ENCODE measurements at regions not wholly inside any gene's neighbourhood (a gene's known extent, or its start where the extent isn't known, plus 50 kb on each side); places are given as distances from the start of the nearest gene placed in this dataset.
A peak's percentile ranks its signal among the peaks of the same experiment; 100 is the strongest.

DNA sequence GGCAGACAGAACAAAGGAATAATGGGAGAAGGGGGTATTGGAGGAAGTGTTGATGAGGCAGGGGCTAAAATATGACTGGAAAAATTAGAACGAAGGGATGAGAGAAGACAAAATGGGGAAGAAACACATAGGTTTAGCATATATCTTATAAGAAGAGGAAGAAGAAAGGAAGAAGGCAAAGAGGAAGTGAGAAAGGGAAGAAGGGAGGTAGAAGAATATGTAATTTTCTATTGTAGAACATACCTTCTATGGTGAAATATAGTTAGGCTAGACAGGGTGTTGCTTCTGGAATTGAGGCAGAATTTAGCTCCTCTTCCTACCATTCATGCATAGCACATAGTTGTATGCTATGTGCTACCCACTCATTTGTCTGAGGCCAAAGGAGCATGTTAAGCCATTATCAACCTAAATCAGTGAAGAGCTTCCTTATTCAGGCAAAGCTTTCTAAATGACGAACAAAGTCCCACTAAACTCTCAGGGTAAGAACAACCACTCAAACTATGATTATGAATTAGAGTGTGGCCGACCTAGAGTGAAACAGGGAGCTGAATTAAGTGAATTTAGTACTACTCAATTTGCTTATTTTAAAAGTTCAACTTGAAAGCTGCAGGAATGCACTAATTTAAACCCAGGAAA lies 180.9 kb upstream of the GALNT5 start:
- DNase-seq = no peak

DNA sequence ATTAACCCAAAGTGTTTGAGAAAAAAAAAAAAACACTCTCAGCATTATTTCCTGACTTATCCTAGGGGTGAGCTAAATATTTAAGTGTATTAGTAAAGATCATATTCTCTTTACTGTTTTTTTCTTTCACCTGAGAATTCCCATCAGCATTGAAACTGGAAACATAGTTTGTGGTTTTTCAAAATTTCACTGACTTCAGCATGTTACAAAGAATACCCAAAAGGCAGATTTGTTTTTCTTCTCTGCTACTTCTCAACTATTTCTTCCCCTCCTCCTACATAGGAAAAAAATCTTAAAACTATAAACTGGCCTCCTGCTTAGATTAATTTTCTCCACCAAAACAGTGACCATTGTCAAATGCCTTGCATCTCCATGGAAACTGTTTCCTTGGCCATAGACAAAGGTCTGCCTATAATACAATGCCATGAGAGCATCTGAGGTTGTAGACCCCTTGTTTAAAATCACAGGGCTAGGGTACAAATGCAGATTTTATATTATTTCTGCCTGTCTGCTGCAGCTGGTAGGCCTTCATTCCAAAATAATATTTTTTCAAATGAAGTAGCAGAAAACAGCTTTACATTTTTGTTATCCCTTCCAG lies 179.7 kb upstream of the GALNT5 start:
- no peak for DNase-seq

DNA sequence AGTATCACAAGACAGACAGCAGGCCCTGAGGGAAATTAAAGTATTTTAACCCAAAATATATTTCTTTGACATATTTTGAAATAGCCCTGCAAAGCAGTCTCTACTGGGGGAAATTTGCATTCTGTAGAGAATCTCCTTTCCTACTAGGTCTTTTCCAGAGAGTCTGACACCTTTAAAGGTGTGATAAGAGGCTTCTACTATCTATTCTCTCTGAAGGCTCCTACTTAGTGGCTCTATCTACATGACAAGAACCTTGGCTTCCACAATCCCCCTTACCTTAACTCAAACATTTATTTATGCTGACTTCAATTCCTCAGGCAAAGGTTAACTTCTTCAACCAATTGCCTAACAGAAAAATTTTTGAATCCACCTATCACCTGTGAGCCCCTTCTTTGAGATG lies 174.6 kb upstream of the GALNT5 start:
- no peak for DNase-seq

DNA sequence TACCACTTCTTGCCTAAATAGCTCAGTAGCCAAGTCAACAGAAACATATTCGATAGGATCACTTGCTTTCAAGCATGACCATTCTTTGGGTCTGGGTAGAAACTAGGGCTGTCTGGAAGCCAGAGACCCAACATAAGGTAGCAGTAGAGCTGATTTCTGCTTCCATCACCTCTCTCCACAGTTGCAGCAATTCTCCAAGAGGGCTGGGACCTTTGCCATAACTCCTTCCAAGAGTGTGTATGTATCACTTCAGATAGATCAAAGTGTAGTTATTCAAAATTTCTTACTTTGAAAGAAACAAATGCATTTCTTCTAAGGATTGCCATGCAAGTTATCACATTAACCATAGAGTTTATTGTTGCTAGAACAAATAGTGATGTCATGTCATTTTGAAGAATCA lies 172.0 kb upstream of the GALNT5 start:
- no peak for DNase-seq

DNA sequence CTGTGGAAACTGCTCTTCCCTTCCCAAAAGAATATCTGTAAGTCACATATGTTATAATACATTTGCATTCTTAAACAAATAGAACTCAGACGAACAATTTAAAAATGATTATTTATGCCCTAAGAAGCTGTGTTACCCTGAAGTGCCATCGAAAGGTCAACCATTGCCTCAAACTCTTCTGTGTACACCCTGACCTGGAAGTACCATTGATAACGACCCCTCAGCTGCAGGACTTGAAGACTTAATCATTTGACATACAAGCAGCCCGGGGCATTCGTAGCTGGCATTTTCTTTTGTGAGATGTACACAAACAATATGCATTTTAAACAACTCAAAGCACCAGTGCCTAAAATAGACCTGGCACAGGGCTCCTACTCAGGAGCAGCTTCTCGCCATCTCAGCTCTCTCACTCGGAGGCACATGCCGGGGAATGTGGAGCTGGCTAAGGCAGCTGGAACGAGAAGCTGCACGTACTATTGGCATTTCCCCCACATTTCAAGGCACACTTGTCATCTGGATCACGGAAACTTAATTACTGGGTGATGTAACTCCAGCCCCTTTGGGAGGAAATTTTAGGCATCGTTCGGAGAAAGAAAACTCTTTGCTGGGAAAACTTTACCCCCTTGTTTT lies 170.0 kb upstream of the GALNT5 start:
- DNase-seq = no peak

DNA sequence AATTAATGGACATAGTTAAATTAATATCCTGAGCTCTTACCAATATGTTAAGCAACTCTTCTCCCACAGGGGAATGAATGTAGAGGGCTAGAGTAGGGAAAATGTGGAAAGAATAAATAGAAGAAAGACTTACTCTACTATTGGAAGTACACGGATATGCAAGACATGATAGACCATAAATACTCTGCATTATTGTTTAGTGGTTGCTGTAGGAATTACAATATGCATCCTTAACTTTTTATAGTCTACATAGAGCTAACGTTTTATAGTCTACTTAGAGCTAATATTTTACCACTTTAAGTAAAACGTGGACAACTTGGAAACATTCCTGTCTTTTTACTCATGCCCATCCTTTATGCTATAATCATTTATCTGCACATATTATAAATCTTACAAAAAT lies 163.8 kb upstream of the GALNT5 start:
- DNase-seq = no peak

DNA sequence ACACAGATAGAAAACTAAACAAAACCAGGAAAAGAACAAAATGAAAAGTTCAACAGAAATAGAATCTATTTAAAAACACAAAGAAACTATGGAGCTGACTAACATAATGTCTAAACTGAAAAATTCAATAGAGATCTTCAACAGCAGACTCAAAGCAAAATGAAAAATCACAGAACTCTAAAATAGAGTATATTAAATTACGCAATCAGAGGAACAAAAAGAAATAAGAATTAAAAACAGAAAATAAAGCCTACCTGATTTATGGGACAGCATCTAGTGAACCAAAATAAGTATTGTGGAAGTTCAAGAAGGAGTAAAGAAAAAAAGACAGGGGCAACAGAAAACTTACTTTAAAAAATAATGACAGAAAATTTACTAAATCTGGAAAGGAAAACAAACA lies 152.1 kb upstream of the GALNT5 start:
- DNase-seq = no peak

DNA sequence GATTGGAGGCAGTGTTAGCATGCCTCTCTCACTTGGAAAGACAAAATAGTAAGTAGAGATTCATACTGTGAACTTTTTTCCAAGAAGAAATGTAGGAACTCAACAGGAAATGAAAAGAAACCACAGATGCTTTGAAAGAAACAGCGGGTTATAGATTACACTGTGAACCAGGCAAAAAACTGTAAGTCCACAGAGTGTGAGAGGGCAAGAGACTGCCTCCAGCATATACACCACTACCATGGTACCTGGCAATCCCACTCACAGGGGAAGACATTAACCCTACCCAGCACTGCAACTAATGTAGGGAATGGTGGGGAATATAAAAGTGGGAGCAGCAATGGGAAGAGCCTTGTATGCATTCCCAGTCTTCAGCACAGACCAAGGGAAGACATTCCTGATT lies 150.6 kb upstream of the GALNT5 start:
- DNase-seq = no peak

DNA sequence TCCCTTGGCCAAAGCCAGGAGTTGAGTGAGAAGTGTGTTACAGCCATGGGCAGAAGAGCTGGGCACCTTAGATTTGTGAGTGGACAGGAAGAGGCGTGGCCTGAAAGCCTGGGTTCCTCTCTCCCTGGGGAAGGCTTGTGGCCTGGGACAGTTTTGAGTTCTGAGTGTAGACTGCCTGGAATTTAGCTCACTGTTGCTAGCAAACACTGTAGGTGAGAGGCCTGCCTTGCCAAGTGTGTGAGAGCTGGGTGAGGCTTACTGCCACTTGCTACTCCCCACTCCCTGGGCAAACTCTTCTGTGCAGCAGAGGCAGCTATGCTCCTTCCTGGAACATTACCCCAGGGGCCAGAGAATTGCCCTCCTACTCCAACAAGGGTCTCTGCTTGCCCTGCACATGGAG lies 150.0 kb upstream of the GALNT5 start:
- no peak for DNase-seq

DNA sequence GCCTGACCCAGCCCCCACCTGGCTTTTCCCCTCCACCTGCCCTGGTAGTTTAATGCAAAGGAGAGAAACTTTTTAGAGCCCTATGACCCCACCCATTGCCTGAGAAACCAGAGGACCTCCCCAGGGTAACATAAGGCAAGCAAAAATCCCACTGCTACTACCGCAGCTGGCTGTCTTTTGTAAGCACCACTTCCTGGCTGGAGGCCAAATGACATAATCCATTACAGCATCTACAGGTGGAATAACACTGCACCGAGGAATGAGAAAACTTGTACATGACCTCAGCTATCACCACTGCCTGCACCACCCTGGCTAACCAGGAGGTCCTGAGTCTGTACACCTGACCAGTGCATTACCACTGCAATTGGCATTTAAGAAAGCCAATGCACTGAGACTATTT lies 149.6 kb upstream of the GALNT5 start:
- DNase-seq = peak; percentile 53

DNA sequence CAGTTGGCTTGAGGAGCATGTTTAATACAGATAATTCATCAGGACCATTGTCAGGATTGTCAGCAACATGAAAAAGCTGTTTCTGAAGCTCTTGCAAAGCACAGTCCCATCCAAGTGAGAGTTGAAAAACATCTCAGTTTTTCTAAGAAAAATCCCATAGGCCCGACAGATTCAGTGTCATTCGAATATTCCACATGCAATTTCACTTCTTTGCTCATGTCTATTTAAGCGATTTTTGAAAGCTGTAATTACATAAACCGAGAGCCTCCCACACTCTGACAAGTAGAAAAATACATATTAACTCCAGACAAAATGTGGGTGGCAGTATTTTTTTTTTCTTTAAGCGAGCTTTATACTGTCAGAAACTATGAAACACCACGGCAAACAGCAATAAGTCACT lies 134.7 kb upstream of the GALNT5 start:
- DNase-seq = no peak

DNA sequence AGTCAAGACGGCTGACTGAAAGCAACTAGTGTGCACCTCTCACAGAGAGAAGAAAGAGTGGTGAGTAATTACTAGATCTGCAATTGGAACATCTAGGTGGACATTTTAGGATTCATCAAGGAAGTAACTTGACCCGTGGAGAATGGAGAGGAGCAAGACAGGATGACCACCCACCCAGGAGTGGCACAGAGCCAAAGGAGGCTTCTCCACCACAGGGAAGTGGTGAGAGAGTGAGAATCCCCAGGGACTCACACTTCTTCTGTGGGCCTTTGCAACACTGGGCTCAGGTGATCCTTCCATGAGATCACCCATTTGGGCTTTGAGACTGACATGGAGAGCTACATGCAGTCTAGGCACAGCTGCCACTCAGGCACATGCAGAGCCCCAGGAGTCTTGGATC lies 132.8 kb upstream of the GALNT5 start:
- no peak for DNase-seq

DNA sequence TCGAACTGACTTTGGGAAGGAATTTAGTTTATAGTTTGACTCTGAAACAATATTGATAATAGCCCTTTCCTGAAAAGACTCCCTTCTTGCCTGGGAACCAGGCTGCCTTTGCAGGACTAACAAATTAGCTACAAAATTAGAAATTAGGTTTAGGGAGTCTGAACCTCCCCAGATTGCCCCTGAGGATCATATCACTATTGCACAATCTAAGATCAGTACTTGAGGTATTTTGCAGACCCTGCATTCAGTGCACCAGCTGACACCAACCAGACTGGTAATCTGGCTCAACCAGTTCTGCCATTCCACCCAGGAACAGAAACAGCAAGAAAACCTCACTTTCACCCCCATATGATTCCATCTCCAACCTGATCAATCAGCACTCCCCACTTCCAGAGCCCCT lies 131.8 kb upstream of the GALNT5 start:
- DNase-seq = no peak

DNA sequence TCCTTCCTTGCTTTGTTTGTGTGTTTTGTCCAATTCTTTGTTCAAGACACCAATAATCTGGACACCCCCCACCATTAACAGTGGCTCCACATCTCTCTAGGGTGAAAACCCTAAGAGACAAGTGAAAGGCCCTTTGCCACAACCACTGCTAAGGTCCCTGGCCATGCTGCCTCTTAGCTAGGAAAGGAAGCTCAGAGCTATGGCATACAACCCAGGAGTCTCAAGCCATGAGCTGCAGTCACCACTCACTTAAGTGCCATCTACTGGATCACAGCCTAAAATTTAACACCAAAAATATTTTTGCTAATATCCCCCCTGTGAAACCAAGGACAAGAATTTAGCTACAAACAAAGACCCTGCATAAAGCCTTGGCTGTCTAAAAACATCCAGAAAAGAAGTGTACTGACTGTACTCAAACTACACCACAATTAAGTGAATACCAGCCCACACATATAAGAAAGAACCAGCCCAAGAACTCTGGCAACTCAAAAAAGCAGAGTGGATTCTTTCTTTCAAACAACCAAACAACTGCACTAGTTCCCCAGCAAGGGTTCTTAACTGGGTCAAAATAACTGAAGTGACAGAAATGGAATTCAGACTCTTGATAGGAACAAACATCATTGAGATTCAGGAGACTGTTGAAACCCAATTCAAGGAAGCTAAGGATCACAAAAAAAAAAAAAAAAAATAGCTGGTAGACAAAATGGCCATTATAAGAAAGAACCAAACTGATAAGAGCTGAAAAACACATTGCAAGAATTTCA lies 130.1 kb upstream of the GALNT5 start:
- no peak for DNase-seq

DNA sequence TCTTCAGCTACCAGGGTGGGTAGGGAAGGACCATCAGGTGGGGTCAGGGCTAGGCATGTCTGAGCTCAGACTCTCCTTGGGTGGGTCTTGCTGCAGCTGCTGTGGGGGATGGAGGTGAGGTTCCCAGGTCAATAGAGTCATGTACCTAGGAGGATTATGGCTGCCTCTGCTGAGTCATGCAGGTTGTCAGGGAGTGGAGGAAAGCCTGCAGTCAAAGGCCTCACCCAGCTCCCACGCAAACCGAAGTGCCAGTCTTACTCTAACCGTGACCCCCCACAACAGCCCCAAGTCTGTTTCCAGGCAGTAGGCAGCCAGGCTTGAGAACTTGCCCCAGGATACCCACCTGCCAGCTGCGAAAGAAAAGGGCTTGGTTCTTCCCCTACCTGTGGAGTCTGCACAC lies 113.6 kb upstream of the GALNT5 start:
- DNase-seq = no peak

DNA sequence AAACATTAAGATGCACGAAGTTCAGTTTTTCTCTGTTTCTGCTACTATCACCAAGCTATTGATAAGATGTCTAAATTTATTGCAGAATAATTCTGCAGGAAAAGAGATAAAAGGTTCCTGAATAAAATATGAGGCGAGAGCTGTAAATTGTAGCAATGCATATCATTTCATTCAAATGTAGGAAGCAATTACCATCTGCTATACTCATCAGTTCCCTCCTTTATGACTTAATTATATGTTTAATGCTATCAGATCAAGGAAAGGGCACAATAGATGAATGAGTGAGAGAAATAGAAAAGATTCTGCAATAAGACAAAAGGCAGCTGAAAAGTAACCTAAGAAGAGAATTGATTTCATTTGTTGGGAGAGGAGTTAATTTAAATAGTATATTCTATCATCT lies 108.2 kb upstream of the GALNT5 start:
- peak; percentile 18 for DNase-seq

DNA sequence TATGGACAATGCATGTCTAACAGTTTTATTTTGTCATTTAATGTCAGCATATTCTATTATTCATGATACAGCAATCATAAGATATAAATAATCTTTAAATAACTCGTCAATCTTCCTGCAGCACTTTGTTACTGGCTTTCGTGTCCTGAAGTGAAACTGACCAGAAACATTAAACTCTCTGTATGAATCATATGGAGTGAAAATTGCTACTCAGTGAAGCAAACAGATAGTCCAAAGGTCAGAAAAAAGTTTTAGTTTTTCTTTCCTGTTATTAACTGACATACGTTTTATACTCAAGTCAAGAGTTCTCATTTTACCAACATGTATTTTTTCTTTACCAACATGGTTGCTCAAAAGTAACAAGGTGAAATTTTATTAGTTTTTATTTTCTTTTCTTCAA lies 106.8 kb upstream of the GALNT5 start:
- DNase-seq = no peak

DNA sequence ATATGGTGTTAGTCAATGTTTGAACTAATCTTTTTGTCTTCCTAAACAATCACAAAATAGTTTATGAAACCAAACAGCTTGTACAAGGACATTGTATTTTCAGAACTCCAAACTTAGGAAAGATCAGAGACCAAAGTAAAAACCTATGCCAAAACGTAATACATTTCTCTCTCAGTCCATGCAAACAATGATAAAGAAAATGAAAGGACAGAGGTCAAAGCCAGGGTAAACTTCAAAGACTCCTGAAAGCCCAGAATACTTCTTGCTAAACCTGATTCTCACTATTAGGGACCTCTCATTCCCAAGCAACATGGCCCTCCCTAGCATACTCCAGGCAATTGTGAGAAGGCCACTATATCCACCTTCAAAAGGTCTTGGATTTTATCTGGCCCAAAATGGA lies 105.1 kb upstream of the GALNT5 start:
- DNase-seq = no peak

DNA sequence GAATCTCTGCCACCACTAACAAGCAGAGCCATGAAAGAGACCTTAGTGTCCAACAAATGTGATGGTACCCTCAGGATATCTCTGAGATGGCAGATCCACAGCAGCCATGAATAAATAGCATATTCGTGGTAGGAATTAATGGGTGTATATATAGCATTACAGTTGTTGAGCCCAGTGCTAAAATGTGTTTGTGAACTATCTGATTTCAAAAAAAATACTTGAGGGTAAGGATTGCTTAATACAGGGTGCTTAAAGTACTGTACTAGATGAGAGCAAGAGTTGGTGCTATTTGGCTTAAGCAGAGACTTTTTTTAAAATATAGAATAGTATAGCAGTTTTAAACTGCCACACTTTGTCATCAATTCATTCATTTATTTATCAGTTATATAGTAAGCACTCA lies 101.5 kb upstream of the GALNT5 start:
- no peak for DNase-seq

DNA sequence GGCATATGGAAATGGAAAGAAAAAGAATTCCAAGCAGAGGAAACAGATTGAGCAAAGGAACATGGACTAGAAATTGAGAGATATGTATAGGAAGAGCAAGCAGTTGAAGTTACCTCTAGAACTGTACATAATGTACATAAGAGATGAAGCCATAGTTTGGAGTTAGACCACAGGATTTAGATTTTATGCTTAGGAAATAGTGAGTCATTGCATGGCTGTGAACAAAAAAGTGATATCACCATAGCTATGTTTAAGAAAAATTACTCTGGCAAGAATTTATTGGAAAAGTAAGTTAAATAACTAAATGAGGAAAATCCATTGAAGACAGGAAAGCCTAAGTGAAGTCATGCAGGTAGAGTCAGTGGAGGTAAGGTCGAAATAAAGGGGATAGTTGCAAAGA lies 99.4 kb upstream of the GALNT5 start:
- DNase-seq = no peak

DNA sequence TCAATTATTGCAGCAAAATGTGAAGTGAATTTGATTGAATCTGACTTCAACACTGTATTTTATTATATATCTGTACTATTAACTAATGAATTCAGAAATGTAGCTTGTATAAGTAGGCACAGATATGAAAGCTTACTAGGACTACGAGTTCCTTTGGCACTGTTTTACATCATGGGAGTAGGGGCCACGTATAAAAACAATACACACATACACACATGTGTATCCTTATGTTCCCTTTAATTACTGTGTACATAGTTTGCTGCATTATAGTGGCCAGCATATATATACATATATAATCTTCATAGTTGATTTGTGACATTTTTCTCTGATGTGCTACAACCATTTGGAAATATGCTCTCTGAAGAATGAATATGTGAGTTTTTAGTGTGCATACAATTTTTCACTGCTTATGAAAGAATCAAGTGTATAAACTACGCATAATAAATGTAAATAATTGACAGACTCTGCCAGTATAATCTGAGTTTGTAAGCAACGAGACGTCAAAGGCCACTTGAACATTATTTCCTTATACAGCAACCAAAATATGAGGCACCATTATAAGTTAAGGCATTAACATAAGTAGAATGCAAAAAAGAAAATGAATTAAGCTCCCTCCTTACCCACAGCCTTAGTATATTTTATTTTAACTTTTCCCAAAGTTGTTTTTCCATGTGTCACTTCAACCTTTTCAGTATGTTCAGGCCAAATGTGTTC lies 98.1 kb upstream of the GALNT5 start:
- no peak for DNase-seq

DNA sequence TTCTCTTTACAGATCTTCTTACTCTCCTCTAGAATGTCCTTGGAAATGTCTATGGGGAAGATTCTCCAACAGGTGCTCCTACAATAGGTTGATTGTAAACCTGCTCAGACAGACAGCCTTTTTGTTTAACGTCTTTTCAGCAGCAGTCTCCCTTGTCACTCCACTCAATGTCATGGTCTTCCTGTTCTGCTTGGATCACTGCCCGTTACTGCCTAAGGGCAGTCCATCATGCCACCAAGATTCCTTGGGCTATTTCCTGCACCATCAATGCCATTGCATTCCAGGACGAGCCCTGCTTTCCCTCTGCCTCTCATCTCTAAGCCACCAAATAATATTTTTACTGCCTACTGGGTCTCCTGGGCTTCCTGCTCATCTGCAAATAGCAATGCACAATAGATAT lies 97.4 kb upstream of the GALNT5 start:
- no peak for DNase-seq

DNA sequence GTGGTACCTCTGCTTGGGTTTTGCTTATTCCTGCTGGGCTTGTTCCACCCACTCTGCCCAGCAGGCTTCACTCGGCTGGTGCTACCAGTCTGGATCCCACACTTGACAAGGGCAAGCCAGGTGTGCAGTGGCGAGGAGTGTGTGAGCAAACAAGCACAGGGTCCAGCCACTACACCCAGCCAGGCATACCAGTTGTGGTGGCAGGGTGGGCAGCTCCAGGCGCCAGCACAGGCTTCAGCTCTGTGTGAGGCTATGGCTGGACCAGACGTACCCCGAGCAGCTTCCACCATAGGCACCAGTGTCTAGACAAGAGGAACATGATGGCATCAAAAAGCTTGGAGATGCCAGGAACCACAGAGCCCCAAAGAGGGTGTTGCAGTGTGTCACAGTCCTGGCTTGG lies 93.1 kb upstream of the GALNT5 start:
- DNase-seq = no peak

DNA sequence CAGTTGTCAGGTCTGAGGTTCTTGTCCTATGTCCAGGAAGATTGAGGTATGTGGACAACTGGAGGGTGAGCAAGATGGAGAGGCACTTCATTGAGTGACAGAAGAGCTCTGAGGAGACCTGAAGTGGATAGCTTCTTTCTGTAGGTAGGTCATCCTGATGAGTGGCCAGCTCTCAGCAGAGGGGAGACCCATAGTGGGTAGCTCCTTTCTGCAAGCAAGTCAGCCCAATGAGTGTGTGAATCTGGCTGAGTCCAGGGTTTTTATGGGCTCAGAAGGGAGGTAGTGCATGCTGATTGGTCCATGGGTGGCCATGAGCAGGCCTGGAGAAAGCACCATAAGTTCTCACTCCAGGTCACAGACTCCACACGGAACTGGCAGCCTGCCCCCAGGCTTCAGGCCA lies 92.6 kb upstream of the GALNT5 start:
- no peak for DNase-seq

Data from NCI-H748 treated with DMSO at 0.1 percent for 48 hours (cell line).